ENCODE measurements at regions not wholly inside any gene's neighbourhood (a gene's known extent, or its start where the extent isn't known, plus 50 kb on each side); places are given as distances from the start of the nearest gene placed in this dataset.

DNA sequence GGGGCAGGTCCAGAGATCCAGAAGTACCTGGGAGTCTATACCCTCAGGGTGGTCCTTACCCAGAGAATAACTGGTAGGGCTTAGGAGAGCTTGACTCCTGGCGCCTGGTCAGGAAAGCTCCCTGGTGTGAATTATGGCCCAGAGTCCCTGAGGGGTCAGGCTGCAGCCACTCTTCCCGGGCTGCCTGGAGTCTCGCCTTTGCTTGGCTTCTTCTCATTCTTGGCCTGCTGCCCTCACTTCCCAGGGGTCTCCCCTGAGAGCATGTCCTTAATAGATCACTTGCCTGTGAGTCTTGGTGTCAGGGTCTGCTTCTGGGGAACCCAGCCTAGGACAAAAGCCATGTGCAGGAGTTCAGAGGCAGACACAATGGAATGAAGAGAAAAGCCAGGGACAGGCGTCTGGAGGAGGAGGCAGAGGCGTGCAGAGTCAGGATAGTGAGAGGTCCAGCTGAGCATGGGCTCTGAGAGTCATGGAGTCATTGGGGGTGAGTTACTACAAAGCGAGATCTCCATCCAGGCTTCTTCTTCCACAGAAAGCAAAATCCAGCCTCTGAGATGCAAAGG lies 212.3 kb downstream of the TFAP2C start:
- no peak for DNase-seq

DNA sequence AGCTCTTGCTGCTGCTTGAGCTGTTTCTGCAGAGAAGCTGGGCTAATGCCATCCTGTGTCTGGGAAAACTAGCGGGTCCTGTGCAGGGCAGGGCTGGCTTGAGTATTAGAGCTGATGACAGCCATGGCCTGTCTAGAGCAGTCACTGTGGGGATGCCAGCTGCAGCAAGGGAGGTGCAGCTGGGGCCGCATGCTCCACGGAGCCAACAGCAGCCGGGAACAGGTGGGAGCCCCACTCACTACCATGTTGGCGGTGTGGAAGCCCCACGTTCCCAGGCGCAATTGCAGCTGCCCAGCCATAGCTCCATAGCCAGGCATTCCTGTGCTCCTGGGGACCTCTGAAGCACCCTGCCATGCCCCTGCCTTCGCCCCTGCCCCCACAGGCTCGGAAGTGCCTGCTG lies 212.9 kb downstream of the TFAP2C start:
- no peak for DNase-seq

DNA sequence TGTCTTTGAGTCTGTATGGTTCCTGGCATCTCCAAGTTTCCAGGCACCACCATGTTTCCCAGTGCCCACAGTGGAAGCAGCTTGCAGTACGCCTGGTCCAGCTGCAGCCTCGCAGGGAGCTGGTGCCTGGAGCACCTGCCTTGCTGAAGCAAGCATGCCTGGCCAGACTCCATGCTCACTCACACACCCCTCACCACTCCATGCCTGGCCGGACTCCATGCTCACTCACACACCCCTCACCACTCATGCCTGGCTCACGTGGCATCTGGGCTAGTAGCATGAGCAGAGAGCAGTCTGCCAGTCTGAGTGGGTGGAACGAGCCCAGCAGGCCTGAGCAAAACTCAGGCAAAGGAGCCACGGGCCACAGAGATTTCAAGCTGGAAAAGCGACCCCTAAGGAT lies 214.3 kb downstream of the TFAP2C start:
- DNase-seq = no peak

DNA sequence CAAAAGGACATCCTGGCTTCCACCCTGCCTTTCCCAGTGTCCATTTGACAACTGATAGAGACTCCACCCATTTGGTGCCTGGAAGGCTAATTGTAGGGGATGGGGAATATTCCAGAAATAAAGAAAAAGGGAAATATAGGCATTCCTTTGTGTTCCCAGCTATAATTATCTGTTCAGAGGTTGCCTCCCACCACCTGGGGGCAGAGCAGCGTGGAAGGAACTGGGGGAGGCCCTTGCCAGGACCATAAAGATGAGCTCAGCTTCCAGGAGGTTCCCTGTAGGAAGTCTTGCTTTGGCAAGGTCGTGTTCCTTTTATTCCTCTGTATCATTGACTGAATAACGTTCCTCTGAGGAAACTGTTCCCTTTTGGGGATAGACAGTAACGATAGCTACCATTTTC lies 214.7 kb downstream of the TFAP2C start:
- DNase-seq = peak; percentile 21

DNA sequence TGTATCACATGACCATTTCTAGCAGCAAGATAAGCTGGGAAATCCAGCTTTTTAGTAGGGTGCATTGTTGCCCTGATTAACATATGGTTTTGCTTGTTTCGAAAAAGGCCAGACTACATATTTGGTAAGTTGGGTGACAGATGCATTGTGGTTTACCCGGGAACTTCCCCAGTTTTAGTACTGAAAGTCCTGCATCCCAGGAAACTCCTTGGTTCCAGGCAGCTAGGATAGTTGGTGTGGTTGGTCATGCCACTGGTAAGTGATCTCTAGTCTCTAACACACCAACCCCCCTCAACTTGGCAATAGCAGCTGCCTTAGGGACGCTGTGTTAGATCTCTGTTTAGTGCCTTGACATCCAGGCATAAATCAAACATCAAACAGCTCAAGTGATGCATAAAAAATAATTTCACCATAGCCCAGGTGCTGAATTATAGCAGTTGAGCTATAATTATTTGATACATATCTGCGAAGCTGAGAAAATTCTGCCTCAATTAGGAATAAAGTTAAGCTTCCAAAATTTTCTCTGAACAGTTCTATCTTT lies 216.5 kb downstream of the TFAP2C start:
- no peak for DNase-seq

DNA sequence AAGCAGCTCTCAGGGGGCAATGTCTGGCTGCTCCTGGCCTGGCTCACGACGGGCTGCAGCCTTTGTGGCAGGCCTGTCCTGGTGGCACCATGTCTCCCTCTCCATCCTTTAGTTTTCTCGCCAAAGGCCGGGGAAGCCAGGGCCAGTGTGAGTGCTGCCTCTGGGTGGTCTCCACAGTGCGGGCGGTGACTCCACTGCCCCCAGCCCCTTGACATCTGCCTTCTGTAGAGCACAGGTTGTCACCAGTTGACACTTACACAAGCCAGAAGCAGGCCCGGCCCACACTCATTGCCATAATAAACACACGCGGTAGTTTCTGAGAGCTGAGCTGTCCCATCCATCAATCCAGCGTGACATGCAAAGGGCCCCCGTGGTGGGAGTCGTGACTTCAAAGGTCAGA lies 219.5 kb downstream of the TFAP2C start:
- no peak for DNase-seq

DNA sequence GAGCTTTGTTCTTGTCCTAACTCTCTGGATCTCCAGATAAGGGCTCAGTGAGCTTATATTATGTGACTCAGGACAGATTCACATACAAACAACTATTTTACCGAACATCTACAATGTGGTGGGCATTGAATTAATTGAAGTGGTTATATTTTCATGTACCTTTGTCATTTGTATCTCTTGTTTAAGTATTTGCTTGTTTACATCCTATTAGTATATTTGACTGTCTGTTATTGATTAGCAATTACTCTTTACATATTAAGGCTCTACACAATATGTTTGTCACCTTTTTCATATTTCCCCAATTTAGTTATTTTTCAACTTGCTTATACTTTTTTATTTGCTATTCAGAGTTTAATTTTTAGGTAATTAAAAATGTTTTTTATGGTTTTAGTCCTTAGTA lies 222.4 kb downstream of the TFAP2C start:
- no peak for DNase-seq

DNA sequence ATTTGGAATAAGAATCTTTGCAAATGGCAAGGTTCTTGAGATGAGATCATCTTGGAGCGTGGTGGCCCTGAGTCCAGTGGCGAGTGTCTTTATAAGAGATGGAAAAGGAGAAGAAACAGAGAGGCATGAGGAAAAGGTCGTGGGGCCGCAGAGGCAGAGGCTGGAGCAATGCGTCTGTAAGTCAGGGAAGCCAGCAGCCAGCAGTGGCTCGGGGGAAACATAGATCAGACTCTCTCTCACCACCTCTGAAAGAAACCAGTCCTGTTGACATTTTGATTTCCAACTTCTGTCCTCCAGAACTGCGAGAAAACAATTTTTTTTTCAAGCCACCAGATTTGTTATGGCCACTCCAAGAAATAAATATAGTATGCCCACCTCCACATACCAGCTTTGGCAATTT lies 226.6 kb downstream of the TFAP2C start:
- DNase-seq = no peak

DNA sequence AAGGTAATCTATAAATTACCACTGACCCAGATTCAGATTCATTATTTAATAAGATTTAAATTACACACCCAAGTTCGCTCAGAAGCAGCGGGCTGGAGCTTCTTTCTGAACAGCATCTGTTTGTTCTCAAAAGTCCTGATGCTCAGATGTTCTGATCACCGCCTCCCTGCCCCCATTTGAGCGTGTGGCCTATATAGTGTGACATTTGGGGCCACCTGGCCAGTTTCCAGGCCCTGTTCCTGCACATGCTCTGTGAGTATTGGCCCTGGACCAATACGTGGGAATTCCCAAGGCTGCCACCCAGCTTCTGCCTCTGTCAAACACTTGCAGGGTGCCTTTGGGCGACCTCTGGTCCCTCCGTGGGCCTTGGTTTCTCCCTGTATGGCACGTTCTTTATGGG lies 228.8 kb downstream of the TFAP2C start:
- DNase-seq = no peak

DNA sequence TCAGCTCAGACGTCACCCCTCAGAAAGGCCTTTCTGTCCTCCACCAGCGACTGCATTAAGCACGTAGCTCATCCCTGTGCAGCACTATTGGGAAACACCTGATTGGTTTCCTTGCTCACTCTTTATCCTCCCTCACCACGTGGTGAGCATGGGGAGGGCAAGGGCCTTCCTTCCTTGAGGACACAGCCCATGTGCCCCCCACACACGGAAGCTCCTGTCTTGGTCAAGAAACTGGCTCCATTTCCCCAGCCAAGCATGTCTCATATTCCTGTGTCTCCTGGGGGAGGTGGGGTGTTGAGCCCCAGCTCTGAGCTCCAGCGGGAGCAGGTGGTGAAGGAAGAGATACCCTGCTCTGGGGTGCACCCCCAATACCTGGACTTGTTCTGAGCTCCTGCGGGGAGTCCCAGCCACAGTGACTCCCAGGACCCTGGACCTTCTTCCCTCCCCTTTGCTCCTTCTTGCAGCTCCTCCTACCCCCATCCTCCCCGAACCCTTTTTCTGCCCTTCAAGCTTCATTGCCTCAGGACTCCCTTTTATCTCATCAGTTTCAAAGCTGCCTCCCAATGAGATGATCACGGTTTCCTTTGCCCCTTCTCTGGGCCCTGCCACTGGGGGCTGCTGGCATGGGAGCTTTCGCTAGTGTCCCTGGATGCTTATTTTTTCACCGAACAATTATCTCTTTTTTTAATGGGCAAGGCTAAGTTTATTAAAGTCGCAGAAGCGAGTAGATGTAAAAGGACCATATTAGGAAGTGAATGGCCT lies 230.1 kb downstream of the TFAP2C start:
- no peak for DNase-seq

DNA sequence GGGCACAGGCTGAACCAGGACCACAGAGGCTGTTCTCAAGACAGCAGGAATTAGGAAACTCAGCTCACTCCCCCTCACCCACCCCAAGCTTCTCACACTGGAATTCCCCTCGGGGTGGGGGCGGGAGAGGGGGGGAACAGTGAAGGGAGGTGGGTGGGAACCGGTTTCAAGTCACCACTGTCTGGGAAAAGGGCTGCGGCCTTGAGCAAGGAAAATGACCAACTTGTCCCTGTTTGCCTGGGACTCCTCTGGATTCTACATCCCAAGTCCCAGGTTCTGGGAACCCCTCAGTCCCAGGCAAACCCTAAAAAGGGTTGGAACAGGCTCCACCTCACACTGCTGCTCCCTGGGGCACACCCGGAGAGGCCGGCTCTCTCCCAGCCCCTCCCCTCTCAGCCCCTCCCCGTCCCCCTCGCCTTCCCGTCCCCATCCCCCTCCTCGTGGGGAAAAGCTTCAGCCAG lies 230.7 kb downstream of the TFAP2C start:
- DNase-seq = peak; percentile 7

DNA sequence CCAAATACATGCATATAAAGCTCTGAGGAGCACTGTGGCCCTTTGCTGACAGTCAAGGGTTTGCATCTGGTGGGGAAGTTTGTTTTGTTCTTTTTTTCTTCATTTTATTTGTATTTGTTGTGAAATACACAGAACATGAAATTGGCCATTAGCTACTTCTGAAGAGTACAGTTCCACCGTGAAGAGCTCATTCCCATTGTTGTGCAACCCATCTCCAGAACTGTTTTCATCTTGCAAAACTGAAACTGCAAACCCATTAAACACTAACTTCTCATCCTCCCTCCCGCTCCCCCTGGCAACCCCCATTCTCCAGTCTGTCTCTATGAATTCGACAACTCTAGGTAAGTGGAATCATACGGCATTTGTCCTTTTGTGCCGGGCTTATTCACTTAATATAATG lies 231.3 kb downstream of the TFAP2C start:
- no peak for DNase-seq

DNA sequence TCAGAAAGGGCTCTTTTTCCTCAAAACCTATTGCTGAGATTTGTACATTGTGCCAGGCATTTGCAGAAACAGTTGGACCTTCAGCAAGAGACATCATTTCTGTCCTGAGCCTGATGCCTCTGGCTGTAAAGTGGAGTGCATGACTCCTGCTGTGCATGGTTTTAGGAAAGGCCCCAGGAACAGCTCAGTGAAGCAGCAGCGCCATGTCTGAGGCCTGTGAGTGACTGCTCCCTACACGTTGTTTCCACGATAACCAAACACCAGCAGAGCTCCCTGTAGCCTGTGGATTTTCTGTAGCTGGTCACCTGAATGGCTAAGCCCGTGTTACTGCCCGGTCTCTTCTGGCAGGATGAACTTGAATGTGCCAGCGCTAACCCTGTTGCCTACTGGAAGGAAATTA lies 232.5 kb downstream of the TFAP2C start:
- DNase-seq = no peak

DNA sequence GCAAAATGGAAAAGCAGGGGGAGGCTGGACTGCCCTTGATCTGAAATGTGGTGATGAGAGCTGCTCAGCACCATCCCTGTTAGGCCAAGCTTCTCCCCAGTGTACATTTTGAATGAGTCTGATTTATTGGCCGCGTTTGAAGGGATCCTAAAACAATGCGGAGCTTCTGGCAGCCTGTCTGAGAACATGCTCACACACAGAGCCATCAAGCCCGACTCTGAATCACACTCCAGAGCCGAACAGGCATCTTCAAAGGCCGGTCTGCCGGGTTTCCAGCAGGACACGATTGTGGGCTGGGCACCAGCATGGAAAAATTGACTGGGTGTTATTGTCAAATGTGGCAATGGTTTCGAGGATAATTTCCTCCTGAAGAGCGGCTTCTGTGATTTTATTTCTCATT lies 235.9 kb downstream of the TFAP2C start:
- DNase-seq = no peak

DNA sequence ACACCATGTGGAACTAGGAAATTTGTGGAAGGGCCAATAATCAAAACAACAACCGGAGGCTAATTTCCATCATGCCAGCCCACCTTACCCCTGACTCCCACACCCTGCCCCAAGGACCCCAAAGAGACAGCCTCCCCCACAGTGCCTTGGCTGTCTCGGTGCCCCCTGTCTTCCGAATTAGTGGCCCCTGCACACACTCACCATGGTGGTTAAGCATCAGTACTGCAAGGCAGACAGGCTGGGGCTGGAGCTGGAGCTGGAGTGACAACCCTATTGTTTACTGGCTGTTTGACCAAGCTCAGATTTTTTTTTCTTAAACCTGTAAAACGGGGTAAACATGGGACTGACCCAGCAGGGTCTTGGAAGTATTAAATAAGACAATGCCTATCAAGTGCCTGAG lies 238.0 kb downstream of the TFAP2C start:
- no peak for DNase-seq

DNA sequence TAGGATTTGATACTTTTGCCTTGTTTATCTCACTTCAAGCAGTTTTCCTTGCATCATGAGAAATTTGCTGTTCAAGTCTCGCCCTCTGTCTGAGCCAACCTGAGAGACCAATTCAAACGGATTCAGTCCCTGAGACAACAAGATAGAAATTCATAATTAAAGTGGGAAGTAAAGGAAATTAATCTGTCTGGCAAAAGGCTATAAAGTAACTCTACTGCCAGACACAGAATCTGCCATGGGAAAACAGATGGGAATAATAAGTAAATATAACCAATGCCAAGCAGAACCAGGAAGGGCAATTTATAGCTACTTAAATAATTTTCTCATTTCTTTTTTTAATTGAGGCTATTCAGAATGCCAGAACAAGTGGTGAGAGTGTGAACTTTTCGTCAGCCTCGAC lies 239.6 kb downstream of the TFAP2C start:
- DNase-seq = no peak

DNA sequence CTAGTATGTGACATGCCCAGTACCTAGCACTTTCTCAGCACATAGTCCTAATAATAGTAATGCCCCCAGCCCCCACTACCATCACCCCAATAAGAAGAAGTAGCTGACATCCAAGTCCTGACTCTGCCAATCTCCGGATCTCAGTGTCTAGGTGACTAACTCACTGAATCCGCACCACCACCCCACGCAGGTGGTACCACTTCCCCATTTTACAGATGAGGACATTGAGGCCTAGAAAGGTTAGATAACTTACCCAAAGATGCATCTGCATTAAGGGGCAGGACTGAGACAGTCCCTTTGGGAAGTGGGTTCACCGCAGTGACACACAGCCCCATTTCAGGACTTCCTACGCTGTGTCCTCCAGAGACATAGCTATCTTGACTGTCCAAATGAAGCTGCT lies 241.2 kb downstream of the TFAP2C start:
- DNase-seq = no peak

DNA sequence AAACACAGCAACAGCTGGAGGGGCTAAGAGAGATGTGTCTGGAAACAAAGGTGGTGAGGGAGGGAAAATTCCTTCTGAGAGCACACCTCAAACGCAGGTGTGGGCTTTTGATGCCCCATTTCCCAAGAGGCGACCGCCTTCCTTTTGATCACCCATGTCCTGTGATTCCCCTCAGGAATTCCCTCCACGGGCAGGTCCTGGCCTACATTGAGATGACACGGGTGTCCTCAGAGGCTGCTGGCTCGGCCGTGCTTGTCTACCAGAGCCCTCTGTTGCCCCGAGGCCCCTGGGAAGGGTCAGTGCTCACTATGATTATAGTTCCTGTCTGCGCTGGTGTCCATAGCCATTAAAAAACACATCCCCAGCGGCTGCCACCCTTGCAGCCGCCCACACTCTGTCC lies 242.6 kb downstream of the TFAP2C start:
- DNase-seq = no peak

DNA sequence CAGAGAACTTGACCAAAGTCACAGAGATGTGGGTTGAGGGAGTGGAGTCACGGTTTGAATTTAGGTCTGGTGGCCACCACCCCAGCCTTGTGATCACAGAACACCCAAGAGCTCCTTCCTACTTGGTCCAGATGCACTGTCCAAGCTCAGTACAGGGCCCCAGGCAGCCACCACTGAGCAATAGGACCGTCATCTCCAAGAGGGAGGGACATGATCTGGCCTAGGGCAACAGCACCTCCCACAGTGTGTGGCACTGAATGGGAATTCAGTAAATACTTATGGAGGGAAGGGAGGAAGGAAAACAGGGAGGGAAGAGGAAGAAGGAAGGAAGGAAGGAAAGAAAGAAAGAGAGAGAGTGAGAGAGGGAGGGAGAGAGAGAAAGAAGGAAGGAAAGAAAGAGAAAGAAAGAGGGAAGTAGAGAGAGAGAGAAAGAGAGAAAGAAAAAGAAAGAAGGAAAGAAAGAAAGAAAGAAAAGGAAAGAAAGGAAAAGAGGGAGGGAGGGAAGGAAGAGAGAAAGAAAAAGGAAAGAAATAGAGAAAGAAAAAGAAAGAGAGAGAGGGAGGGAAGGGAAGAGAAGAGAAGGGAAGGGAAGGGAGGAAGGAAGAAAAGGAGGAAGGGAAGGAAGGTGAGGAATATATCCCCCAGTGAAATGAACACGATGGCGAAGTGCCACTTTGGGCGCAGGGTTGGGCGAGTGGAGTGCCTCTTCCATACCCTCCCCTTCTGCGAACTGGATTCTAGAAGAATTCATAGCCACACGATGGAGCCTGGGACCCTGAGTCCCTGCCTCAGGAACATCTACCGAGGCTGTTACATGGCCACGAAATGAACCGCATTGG lies 243.7 kb downstream of the TFAP2C start:
- DNase-seq = no peak

DNA sequence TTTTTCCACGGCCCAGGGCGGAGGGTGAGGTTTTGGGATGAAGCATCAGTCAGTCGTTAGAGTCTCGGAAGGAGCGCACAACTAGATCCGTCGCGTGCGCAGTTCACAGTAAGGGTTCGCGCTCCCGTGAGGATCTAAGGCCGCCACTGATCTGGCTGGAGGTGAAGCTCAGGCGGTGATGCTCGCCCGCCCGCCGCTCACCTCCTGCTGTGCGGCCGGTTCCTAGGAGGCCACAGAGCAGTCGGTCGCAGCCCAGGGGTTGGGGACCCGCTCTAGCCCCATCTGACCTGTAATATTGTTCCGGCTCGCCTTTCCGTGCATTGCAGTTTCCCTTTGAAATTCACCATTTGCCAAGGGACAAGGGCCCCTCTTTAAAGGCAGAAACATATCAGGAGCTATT lies 244.7 kb downstream of the TFAP2C start:
- no peak for DNase-seq

DNA sequence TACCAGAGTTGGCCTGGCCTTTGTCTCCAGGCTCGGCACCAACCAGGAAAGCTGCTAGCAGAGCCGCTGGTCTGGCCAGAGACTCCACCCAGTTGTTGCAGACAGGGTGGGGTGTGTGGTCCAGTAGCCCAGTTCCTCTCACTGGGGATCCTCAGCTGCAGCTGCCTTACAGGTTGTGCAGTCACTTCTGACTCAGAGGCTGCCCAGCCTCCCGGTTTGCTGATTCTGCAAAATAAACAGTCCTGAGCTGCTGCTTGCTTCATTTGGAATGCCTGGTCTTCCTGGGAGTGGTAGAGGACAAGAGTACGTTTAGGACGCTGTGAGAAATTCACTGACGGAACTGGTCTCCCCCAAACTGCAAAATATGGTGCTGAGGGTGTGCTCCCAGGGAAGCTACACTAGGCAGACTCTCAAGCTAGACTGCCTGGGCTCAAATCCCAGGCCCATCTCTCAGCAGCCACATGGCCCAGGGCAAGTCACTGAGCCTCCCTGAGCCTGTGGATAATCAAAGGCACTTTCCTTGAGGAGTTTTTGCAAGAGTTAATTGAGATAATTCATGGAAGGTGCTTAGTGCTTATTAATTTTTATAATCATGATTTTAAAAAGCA lies 246.1 kb downstream of the TFAP2C start:
- DNase-seq = peak; percentile 75

DNA sequence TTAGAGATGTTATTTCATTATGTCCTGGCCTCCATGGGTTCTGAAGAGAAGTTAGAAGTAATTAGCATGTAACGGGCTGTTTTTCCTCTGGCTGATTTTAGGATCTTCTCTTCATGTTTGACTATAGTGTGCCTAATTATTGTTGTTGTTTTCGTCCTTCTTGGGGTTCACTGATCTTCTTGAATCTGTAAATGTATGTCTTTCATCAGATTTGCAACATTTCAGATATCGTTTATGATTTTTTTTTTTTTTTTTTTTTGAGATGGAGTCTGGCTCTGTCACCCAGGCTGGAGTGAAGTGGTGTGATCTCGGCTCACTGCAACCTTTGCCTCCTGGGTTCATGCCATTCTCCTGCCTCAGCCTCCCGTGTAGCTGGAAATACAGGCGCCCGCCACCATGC lies 246.7 kb downstream of the TFAP2C start:
- no peak for DNase-seq

DNA sequence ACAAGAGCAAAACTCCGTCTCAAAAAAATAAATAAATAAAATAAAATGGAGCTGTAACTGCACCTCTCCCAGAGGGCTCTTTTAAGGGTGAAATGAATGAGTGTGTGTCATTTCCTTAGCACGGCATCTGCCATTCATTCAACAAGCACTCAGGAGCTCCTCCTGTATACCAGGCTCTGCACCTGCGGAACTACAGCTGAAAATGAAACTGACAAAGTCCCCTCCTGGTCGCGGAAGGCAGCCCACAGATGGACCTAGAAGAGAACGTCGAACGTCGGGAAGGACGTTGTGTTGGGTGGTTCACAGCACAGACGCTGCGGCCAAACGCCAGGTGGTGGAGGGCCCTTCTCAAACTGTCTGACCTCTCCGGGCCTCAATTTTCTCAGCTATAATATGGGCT lies 256.4 kb downstream of the TFAP2C start:
- no peak for DNase-seq
